ENCODE measurements at regions not wholly inside any gene's neighbourhood (a gene's known extent, or its start where the extent isn't known, plus 50 kb on each side); places are given as distances from the start of the nearest gene placed in this dataset.

- TF ChIP-seq SP1 (CRISPR knock-in tag; conservative IDR thresholded peaks at IDR 0.05) (no peak), CTCF (IDR thresholded peaks at IDR 0.05) (no peak), NFE2L1 (CRISPR knock-in tag; IDR thresholded peaks at IDR 0.05) (no peak), FOXP4 (CRISPR knock-in tag; IDR thresholded peaks at IDR 0.05) (no peak)
Observed at GRCh38 chr13:80215368-80215767, 125.6 kb downstream of the SPRY2 start.
